ENCODE measurements at regions not wholly inside any gene's neighbourhood (a gene's known extent, or its start where the extent isn't known, plus 50 kb on each side); places are given as distances from the start of the nearest gene placed in this dataset. TPM values are rescaled to one million over a fixed set of nuclear protein-coding genes. Genes with fewer than 3 reads are reported as not detected.

Small RNAs in the stretch of these regions (small RNA-seq; reads per million reads assigned to genes)
- gene MIR4770, result not detected
